ENCODE measurements at regions not wholly inside any gene's neighbourhood (a gene's known extent, or its start where the extent isn't known, plus 50 kb on each side); places are given as distances from the start of the nearest gene placed in this dataset.

GRCh38 chr4:85257817-85258370, 217.1 kb upstream of the ARHGAP24 start:
- Mint-ChIP-seq H3K27me3 (peaks cover 0 to 8% (median 0%) of the 10 kb centered on the region in 5 donors), H3K4me3 (no peak overlapping the region), H3K27ac (no peak overlapping the region), H3K4me1 (no peaks in the 10 kb centered on the region), H3K9me3 (peaks cover 0 to 30% (median 9%) of the 10 kb centered on the region in 11 donors), H3K36me3 (no peaks in the 10 kb centered on the region)
- ATAC-seq = no peak
- Histone ChIP-seq H3K9me3 (ENCODE audit: control insufficient read depth in 2 of 3, low read length in 3 of 3) (no peaks in the 10 kb centered on the region), H3K4me1 (ENCODE audit: control insufficient read depth in 2 of 2, insufficient read depth in 2 of 2, low read length in 2 of 2) (no peaks in the 10 kb centered on the region), H3K36me3 (ENCODE audit: control insufficient read depth in 2 of 3, insufficient read depth in 3 of 3, low read length in 3 of 3) (no peaks in the 10 kb centered on the region), H3K27ac (ENCODE audit: low read depth, low read length) (no peak overlapping the region), H3K27me3 (ENCODE audit: control insufficient read depth in 2 of 2, insufficient read depth in 2 of 2, low read length in 2 of 2) (no peaks in the 10 kb centered on the region), H3K4me3 (ENCODE audit: low read length) (no peak overlapping the region)
- DNase-seq = no peak
- POLR2A ChIA-PET = no interaction called here
- CTCF ChIA-PET = no interaction called here
- intact Hi-C loops (cut with micrococcal nuclease) = no loop called here

DNA sequence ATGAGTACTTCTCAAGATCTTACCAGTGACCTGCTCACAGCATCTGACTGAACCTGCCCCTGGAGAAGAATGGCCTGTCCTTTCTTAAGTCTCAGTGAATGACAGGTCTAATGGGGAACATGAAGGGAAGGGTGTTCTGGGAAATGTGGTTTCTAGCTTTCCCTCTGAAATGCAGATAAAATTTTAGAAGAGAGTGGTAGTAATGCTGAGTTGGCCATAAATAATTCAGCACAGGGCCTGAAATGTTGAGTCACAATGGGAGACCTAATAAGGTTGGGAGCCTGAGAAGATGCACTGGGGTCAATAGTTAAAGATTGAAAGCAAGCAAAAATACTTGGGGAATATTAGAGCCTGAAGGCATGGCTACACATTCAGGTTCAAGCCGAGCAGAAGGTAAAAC, 214.9 kb upstream of the ARHGAP24 start:
- Mint-ChIP-seq H3K27me3 (peaks cover 0 to 10% (median 0%) of the 10 kb centered on the region in 5 donors), H3K9me3 (peaks cover 0 to 18% (median 3%) of the 10 kb centered on the region in 11 donors), H3K36me3 (no peaks in the 10 kb centered on the region), H3K4me3 (no peak overlapping the region), H3K4me1 (no peaks in the 10 kb centered on the region), H3K27ac (no peak overlapping the region)
- ChIA-PET POLR2A (no interaction called here), CTCF (no interaction called here)
- no peak for DNase-seq
- no peak for ATAC-seq
- Histone ChIP-seq H3K27me3 (ENCODE audit: control insufficient read depth in 2 of 2, insufficient read depth in 2 of 2, low read length in 2 of 2) (no peaks in the 10 kb centered on the region), H3K4me1 (ENCODE audit: control insufficient read depth in 2 of 2, insufficient read depth in 2 of 2, low read length in 2 of 2) (no peaks in the 10 kb centered on the region), H3K4me3 (ENCODE audit: low read length) (no peak overlapping the region), H3K27ac (ENCODE audit: low read depth, low read length) (no peak overlapping the region), H3K36me3 (ENCODE audit: control insufficient read depth in 2 of 3, insufficient read depth in 3 of 3, low read length in 3 of 3) (no peaks in the 10 kb centered on the region), H3K9me3 (ENCODE audit: control insufficient read depth in 2 of 3, low read length in 3 of 3) (no peaks in the 10 kb centered on the region)
- intact Hi-C loops (cut with micrococcal nuclease) = no loop called here

DNA sequence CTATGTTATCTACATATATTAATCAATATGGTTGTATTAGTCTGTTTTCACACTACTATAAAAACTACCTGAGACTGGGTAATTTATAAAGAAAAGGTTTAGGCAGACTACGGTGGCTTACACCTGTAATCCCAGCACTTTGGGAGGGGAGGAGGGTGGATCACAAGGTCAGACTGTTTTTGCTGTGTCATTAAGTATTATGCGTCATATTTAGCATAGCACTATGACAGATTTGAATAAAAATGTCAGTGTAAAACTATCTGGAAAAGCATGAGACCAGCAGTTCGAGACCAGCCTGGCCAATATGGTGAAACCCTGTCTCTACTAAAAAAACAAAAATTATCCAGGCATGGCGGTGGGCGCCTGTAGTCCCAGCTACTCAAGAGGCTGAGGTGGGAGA, 209.7 kb upstream of the ARHGAP24 start:
- Mint-ChIP-seq H3K36me3 (no peaks in the 10 kb centered on the region), H3K9me3 (peaks cover 0 to 14% (median 0%) of the 10 kb centered on the region in 11 donors)
- intact Hi-C loops (cut with micrococcal nuclease) = no loop called here

DNA sequence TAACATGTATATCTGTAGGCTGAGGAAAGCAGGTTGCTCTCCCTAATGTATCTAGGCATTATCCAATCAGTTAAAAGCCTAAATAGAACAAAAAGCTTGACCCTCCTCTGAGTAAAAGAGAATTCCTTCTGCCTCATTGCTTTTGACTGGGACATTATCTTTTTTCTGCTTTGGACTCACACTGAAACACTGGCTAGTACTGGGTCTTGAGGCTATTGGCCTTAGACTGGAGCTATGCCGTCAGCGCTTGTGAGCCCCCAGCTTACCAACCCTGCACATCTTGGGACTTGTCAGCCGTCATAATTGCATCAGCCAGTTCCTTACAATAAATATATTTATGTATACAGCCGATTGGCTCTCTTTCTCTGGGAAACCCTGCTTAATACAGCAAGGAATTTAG, 206.8 kb upstream of the ARHGAP24 start:
- H3K27ac Mint-ChIP-seq = no peak overlapping the region
- ChIA-PET POLR2A (no interaction called here), CTCF (no interaction called here)
- Histone ChIP-seq H3K9me3 (ENCODE audit: control insufficient read depth in 2 of 3, low read length in 3 of 3) (no peaks in the 10 kb centered on the region), H3K4me1 (ENCODE audit: control insufficient read depth in 2 of 2, insufficient read depth in 2 of 2, low read length in 2 of 2) (no peaks in the 10 kb centered on the region), H3K4me3 (ENCODE audit: low read length) (no peak overlapping the region), H3K27ac (ENCODE audit: low read depth, low read length) (no peak overlapping the region), H3K36me3 (ENCODE audit: control insufficient read depth in 2 of 3, insufficient read depth in 3 of 3, low read length in 3 of 3) (no peaks in the 10 kb centered on the region), H3K27me3 (ENCODE audit: control insufficient read depth in 2 of 2, insufficient read depth in 2 of 2, low read length in 2 of 2) (no peaks in the 10 kb centered on the region)
- H3K4me3 Mint-ChIP-seq = no peak overlapping the region
- no peak for ATAC-seq
- intact Hi-C loops (cut with micrococcal nuclease) = no loop called here
- H3K27me3 Mint-ChIP-seq = no peaks in the 10 kb centered on the region
- no peak for DNase-seq
- H3K9me3 Mint-ChIP-seq = peaks cover 0 to 22% (median 3%) of the 10 kb centered on the region in 11 donors
- H3K4me1 Mint-ChIP-seq = no peaks in the 10 kb centered on the region
- H3K36me3 Mint-ChIP-seq = no peaks in the 10 kb centered on the region

More for the DNA sequence above, 209.7 kb upstream of the ARHGAP24 start:
- H3K36me3 ChIP-seq (ENCODE audit: control insufficient read depth in 2 of 3, insufficient read depth in 3 of 3, low read length in 3 of 3) = no peaks in the 10 kb centered on the region
- no peak for DNase-seq
- H3K4me1 ChIP-seq (ENCODE audit: control insufficient read depth in 2 of 2, insufficient read depth in 2 of 2, low read length in 2 of 2) = no peaks in the 10 kb centered on the region
- no peak for ATAC-seq
- no peaks in the 10 kb centered on the region for H3K4me1 Mint-ChIP-seq
- H3K9me3 ChIP-seq (ENCODE audit: control insufficient read depth in 2 of 3, low read length in 3 of 3) = no peaks in the 10 kb centered on the region
- H3K4me3 Mint-ChIP-seq = no peak overlapping the region
- H3K27me3 ChIP-seq (ENCODE audit: control insufficient read depth in 2 of 2, insufficient read depth in 2 of 2, low read length in 2 of 2) = no peaks in the 10 kb centered on the region
- no peak overlapping the region for H3K4me3 ChIP-seq (ENCODE audit: low read length)
- no peak overlapping the region for H3K27ac Mint-ChIP-seq
- H3K27ac ChIP-seq (ENCODE audit: low read depth, low read length) = no peak overlapping the region
- ChIA-PET CTCF (no interaction called here), POLR2A (no interaction called here)
- peaks cover 0 to 6% (median 0%) of the 10 kb centered on the region in 5 donors for H3K27me3 Mint-ChIP-seq

DNA sequence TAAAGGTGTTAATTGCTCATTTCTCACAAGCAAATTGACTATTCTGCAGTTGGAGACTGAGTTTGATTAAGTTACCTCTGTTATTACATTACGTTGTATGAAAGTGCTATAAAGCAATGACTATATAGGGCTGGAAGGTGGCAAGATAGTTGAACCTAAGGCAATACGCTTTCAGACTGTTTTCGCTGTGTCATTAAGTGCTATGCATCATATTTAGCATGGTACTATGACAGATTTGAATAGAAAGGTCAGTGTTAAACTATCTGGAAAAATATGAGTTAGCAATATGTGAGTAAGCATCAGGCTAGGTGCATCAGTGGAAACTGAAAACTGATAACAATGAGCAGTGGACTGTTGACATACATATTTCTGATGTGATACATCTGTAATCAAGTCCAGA, 206.0 kb upstream of the ARHGAP24 start:
- no peaks in the 10 kb centered on the region for H3K9me3 ChIP-seq (ENCODE audit: control insufficient read depth in 2 of 3, low read length in 3 of 3)
- H3K4me3 Mint-ChIP-seq = no peak overlapping the region
- ChIA-PET POLR2A (no interaction called here), CTCF (no interaction called here)
- no peak for DNase-seq
- H3K27ac ChIP-seq (ENCODE audit: low read depth, low read length) = no peak overlapping the region
- no peaks in the 10 kb centered on the region for H3K36me3 Mint-ChIP-seq
- no peaks in the 10 kb centered on the region for H3K4me1 ChIP-seq (ENCODE audit: control insufficient read depth in 2 of 2, insufficient read depth in 2 of 2, low read length in 2 of 2)
- H3K27me3 ChIP-seq (ENCODE audit: control insufficient read depth in 2 of 2, insufficient read depth in 2 of 2, low read length in 2 of 2) = no peaks in the 10 kb centered on the region
- H3K36me3 ChIP-seq (ENCODE audit: control insufficient read depth in 2 of 3, insufficient read depth in 3 of 3, low read length in 3 of 3) = no peaks in the 10 kb centered on the region
- intact Hi-C loops (cut with micrococcal nuclease) = no loop called here
- H3K4me3 ChIP-seq (ENCODE audit: low read length) = no peak overlapping the region
- H3K9me3 Mint-ChIP-seq = peaks cover 0 to 27% (median 6%) of the 10 kb centered on the region in 11 donors
- no peaks in the 10 kb centered on the region for H3K4me1 Mint-ChIP-seq
- H3K27me3 Mint-ChIP-seq = no peaks in the 10 kb centered on the region
- no peak for ATAC-seq
- no peak overlapping the region for H3K27ac Mint-ChIP-seq

DNA sequence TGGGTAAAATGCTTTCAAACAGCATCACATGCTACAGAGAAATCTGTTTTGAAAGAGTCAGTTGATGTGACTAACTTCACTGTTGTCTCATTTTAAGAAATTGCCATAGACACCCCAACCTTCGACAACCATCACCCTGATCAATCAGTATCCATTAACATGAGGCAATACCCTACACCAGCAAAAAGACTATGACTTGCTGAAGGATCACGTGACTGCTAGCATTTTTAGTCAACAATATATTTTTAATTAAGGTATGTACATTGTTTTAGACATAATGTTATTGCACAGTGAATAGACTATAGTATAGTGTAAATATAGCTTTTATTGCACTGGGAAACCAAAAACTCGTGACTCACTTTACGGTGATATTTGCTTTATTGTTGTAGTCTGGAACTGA, 200.0 kb upstream of the ARHGAP24 start:
- no peak overlapping the region for H3K4me3 ChIP-seq (ENCODE audit: low read length)
- POLR2A ChIA-PET = no interaction called here
- Mint-ChIP-seq H3K9me3 (peaks cover 0 to 28% (median 6%) of the 10 kb centered on the region in 11 donors), H3K4me1 (no peaks in the 10 kb centered on the region), H3K4me3 (no peak overlapping the region), H3K27me3 (no peaks in the 10 kb centered on the region), H3K36me3 (no peaks in the 10 kb centered on the region), H3K27ac (no peak overlapping the region)
- DNase-seq (no peak), ATAC-seq (no peak)
- no peak overlapping the region for H3K27ac ChIP-seq (ENCODE audit: low read depth, low read length)
- no peaks in the 10 kb centered on the region for H3K36me3 ChIP-seq (ENCODE audit: control insufficient read depth in 2 of 3, insufficient read depth in 3 of 3, low read length in 3 of 3)
- H3K4me1 ChIP-seq (ENCODE audit: control insufficient read depth in 2 of 2, insufficient read depth in 2 of 2, low read length in 2 of 2) = no peaks in the 10 kb centered on the region
- H3K27me3 ChIP-seq (ENCODE audit: control insufficient read depth in 2 of 2, insufficient read depth in 2 of 2, low read length in 2 of 2) = no peaks in the 10 kb centered on the region
- no peaks in the 10 kb centered on the region for H3K9me3 ChIP-seq (ENCODE audit: control insufficient read depth in 2 of 3, low read length in 3 of 3)
- CTCF ChIA-PET = no interaction called here
- intact Hi-C loops (cut with micrococcal nuclease) = loop anchor here in 1 of 2 donors (5.0 kb wide), 1 partner anchor 193 kb away; no protein-coding TSS in a partner anchor

DNA sequence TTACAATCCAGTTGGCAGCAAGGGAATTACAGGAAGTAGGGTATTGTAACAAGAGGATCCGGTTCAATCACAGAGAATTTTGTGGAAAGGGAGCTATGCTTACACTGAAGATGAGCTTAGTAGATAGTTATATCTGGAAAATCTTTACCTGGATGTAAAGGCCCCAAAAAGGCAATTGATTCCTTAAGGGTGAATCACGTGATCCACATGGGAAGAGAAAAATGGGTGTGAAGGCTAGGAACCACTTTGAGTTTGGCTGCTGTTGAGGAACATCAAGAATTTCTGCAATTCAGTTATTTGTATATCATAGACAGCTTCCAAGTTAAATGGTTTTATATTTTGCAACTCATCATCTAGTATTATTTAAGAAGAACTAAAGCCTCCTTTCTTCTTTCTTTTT, 194.0 kb upstream of the ARHGAP24 start:
- Mint-ChIP-seq H3K9me3 (peaks cover 0 to 15% (median 2%) of the 10 kb centered on the region in 11 donors), H3K27me3 (no peaks in the 10 kb centered on the region), H3K36me3 (no peaks in the 10 kb centered on the region), H3K4me3 (no peak overlapping the region), H3K4me1 (no peaks in the 10 kb centered on the region), H3K27ac (no peak overlapping the region)
- intact Hi-C loops (cut with micrococcal nuclease) = no loop called here
- no peaks in the 10 kb centered on the region for H3K36me3 ChIP-seq (ENCODE audit: control insufficient read depth in 2 of 3, insufficient read depth in 3 of 3, low read length in 3 of 3)
- no peak overlapping the region for H3K4me3 ChIP-seq (ENCODE audit: low read length)
- no peaks in the 10 kb centered on the region for H3K27me3 ChIP-seq (ENCODE audit: control insufficient read depth in 2 of 2, insufficient read depth in 2 of 2, low read length in 2 of 2)
- no peaks in the 10 kb centered on the region for H3K9me3 ChIP-seq (ENCODE audit: control insufficient read depth in 2 of 3, low read length in 3 of 3)
- no peak overlapping the region for H3K27ac ChIP-seq (ENCODE audit: low read depth, low read length)
- ATAC-seq (no peak), DNase-seq (no peak)
- no peaks in the 10 kb centered on the region for H3K4me1 ChIP-seq (ENCODE audit: control insufficient read depth in 2 of 2, insufficient read depth in 2 of 2, low read length in 2 of 2)
- POLR2A ChIA-PET = no interaction called here
- CTCF ChIA-PET = no interaction called here
